ENCODE measurements at regions not wholly inside any gene's neighbourhood (a gene's known extent, or its start where the extent isn't known, plus 50 kb on each side); places are given as distances from the start of the nearest gene placed in this dataset.
A peak's percentile ranks its signal among the peaks of the same experiment; 100 is the strongest.

- DNase-seq: no peak
Measured at GRCh38 chr3:132196113-132196512, 121.1 kb upstream of the ACP3 start.

- DNase-seq: no peak
Measured at GRCh38 chr3:132198516-132198915, 118.7 kb upstream of the ACP3 start.

- DNase-seq: no peak
Measured at GRCh38 chr3:132199451-132199850, 117.8 kb upstream of the ACP3 start.

- no peak for DNase-seq
Measured at GRCh38 chr3:132202586-132202985, 114.6 kb upstream of the ACP3 start.

GRCh38 chr3:132203889-132204596 lies 113.2 kb upstream of the ACP3 start:
- DNase-seq: no peak

- no peak for DNase-seq
Measured at GRCh38 chr3:132205609-132206008, 111.6 kb upstream of the ACP3 start.

- DNase-seq: no peak
Measured at GRCh38 chr3:132209855-132210254, 107.4 kb upstream of the ACP3 start.

- no peak for DNase-seq
Measured at GRCh38 chr3:132210476-132211346, 106.5 kb upstream of the ACP3 start.

GRCh38 chr3:132211896-132212295 lies 105.3 kb upstream of the ACP3 start:
- no peak for DNase-seq

- DNase-seq: no peak
Measured at GRCh38 chr3:132218817-132219755, 98.1 kb upstream of the ACP3 start.

GRCh38 chr3:132220986-132221385 lies 96.2 kb upstream of the ACP3 start:
- no peak for DNase-seq

GRCh38 chr3:132222868-132223538 lies 94.2 kb upstream of the ACP3 start:
- peak; percentile 21 for DNase-seq

GRCh38 chr3:132225664-132226063 lies 91.5 kb upstream of the ACP3 start:
- no peak for DNase-seq

GRCh38 chr3:132228923-132229322 lies 88.3 kb upstream of the ACP3 start:
- no peak for DNase-seq

GRCh38 chr3:132229641-132230040 lies 87.6 kb upstream of the ACP3 start:
- no peak for DNase-seq

- DNase-seq: no peak
Measured at GRCh38 chr3:132230156-132231000, 86.8 kb upstream of the ACP3 start.

GRCh38 chr3:132231633-132232032 lies 85.6 kb upstream of the ACP3 start:
- no peak for DNase-seq

GRCh38 chr3:132232231-132232792 lies 84.9 kb upstream of the ACP3 start:
- DNase-seq: no peak

GRCh38 chr3:132236701-132237651 lies 80.2 kb upstream of the ACP3 start:
- DNase-seq: no peak

- DNase-seq: no peak
Measured at GRCh38 chr3:132237652-132238032, 79.6 kb upstream of the ACP3 start.
